BLaER1 treated with 17β-estradiol and CSF1 and Interleukin-3, amounts not matched to agents 10 nM and 100 nM (cell line): ENCODE measurements at regions not wholly inside any gene's neighbourhood (a gene's known extent, or its start where the extent isn't known, plus 50 kb on each side); places are given as distances from the start of the nearest gene placed in this dataset.

Experiments used
- H3K27ac ChIP-seq, 11 experiments: shearing (Covaris generic); formaldehyde crosslinking; 2 replicates each; pipeline ENCODE4 v1.8.1; 2022
- H3K27me3 ChIP-seq, 11 experiments: shearing (Covaris generic); formaldehyde crosslinking; 2 replicates each; pipeline ENCODE4 v1.8.1; 2022
- H3K36me3 ChIP-seq, 11 experiments: shearing (Covaris generic); formaldehyde crosslinking; 2 replicates each; pipeline ENCODE4 v1.8.1; 2022
- H3K4me1 ChIP-seq, 10 experiments: shearing (Covaris generic); formaldehyde crosslinking; 2 replicates each; pipeline ENCODE4 v1.8.1; 2022
- H3K4me2 ChIP-seq, 11 experiments: shearing (Covaris generic); formaldehyde crosslinking; 2 replicates each; pipeline ENCODE4 v1.8.1; 2022
- H3K4me3 ChIP-seq, 10 experiments: shearing (Covaris generic); formaldehyde crosslinking; 2 replicates each; pipeline ENCODE4 v1.8.1; 2022
- H3K9ac ChIP-seq, 11 experiments: shearing (Covaris generic); formaldehyde crosslinking; 2 replicates each; pipeline ENCODE4 v1.8.1; 2022
- H3K9me3 ChIP-seq, 11 experiments: shearing (Covaris generic); formaldehyde crosslinking; replicated peaks in 1 of 11; 2 replicates each; pipeline ENCODE4 v1.8.1; 2022
- H4K20me1 ChIP-seq, 11 experiments: shearing (Covaris generic); formaldehyde crosslinking; 2 replicates each; pipeline ENCODE4 v1.8.1; 2022
- Cebpa-rat ChIP-seq, 11 experiments: shearing (Covaris generic); IDR thresholded peaks; 2 replicates each; pipeline ENCODE4 v1.8.1; 2022

DNA sequence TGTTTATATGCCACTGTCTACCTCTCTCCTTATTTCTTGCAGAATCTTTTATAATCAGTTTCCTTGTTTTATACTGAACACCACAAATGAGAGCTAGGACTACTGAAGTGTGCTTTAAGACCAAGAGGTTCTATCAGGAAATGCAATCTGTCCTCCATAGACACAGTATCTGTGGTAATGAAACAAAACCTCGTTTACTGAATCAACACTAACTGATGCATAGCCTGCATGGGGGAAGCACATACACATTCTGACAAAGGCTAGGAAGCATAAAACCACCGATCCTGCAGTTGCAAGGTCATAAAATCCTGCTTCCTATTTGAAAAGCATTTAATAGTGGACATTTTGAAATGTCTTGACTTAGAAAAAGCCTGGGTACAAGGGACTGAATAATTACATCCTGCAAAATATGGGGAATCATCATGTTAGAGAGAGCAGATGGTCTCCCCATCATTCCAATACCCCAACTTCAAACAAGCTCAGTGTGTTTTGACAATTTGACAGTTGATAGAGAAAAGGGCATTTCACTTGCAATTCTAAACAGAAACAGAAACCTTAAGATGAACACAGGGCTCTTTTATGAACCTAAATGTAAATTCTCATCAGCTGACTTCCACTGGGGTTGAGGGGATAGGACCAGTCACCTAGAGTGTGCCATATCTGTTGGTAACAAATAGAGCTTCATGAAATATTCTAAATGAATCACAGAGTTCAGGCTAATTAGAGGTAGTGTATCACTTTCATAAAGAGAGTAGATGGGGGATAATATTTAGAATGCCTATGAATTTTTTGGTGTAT lies 1845.6 kb upstream of the PIK3C3 start:
- Histone ChIP-seq H3K9ac (no peak overlapping the region), H3K4me2 (no peak overlapping the region), H3K4me3 (no peak overlapping the region), H3K36me3 (no peaks in the 10 kb centered on the region), H3K4me1 (no peaks in the 10 kb centered on the region), H3K27me3 (no peaks in the 10 kb centered on the region), H3K9me3 (no peaks in the 10 kb centered on the region), H3K27ac (no peak overlapping the region), H4K20me1 (no peaks in the 10 kb centered on the region)
- TF ChIP-seq Cebpa-rat (IDR thresholded peaks at IDR 0.05), result no peak

DNA sequence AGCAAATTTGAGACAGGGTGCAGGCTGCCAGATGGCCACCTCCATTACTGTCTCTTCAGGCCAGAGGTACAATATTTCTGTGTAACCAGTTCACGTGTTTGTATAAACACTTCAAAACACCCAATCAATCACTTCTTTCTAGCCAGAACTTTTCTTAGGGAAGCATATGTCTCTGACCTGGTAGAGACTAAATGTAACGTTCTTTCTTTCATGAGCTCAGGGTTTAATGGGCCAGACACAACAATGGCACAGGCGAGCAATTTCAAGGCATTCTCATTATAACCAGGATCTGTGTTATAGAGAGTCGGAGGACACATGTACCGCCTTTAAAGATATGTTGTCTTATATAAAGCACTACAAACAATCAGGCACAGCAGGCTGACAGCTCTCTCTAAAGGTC lies 1846.4 kb upstream of the PIK3C3 start:
- Histone ChIP-seq H3K9ac (no peak overlapping the region), H3K27ac (no peak overlapping the region), H3K4me1 (no peaks in the 10 kb centered on the region), H3K4me3 (no peak overlapping the region), H3K27me3 (no peaks in the 10 kb centered on the region), H3K9me3 (no peaks in the 10 kb centered on the region), H4K20me1 (no peaks in the 10 kb centered on the region), H3K4me2 (no peak overlapping the region), H3K36me3 (no peaks in the 10 kb centered on the region)
- TF ChIP-seq Cebpa-rat (IDR thresholded peaks at IDR 0.05), result no peak

DNA sequence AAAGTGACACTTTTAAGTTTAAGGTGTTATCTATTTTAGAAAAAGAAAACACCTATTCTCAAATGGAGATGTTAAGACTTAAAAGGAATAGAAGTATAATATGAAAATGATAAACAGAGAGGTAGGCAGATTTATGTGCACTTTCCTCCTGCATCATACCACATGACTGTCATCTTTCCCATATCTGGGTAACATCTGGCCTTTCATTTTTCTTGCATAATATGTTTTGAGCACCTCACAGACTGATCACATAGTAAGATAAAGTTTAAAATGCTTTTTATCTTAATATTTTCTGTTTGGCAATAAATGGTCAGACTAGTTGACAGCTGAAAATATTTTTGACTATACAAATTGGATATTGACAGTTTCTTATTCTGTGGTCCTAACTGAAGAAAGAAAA lies 1852.1 kb upstream of the PIK3C3 start:
- Histone ChIP-seq H3K4me1 (no peaks in the 10 kb centered on the region), H3K4me2 (no peak overlapping the region), H4K20me1 (no peaks in the 10 kb centered on the region), H3K9me3 (no peaks in the 10 kb centered on the region), H3K9ac (no peak overlapping the region), H3K27me3 (no peaks in the 10 kb centered on the region), H3K27ac (no peak overlapping the region), H3K36me3 (no peaks in the 10 kb centered on the region), H3K4me3 (no peak overlapping the region)
- no peak for TF ChIP-seq Cebpa-rat (IDR thresholded peaks at IDR 0.05)

DNA sequence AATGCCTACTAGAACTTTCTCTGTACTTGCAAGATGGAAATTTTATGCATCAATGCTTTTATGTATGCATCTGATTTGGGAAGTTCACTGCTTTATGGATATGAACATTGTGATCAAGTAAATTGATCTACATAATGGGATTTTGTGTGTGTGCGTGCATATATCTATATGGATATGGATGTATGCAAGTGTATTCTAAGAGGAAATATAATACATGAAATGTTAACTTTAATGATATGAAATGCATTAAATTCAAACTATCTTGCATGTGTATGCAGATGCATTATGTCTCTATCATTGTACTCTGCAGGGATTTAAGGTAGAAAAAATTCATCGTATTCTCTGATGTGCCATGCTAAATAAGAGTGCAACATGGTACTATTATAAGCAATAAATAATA lies 1855.4 kb upstream of the PIK3C3 start:
- H3K4me3 ChIP-seq, result no peak overlapping the region
- H3K27me3 ChIP-seq, result no peaks in the 10 kb centered on the region
- no peak overlapping the region for H3K4me2 ChIP-seq
- H3K9me3 ChIP-seq, result no peaks in the 10 kb centered on the region
- TF ChIP-seq Cebpa-rat (IDR thresholded peaks at IDR 0.05), result no peak
- no peak overlapping the region for H3K27ac ChIP-seq
- H3K4me1 ChIP-seq, result no peaks in the 10 kb centered on the region
- no peaks in the 10 kb centered on the region for H3K36me3 ChIP-seq
- H3K9ac ChIP-seq, result no peak overlapping the region
- no peaks in the 10 kb centered on the region for H4K20me1 ChIP-seq

DNA sequence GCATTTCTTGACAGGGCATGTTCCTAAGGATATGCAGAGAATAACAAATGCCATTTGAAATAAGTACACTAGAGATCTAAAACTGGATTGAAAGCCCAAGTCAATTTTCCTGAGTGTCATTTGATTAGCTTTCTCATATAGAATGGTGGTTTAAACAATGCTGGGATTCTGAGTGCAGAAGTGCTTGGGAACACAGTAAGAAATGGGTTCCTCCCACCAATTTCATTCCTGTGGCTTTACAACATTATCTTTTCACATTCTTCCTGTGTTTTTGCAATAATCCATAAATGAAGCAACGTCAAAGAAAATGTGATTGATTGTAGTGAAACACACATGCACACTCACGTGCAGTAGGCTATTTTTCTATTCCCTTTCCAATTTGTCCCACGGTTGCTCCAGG lies 1858.4 kb upstream of the PIK3C3 start:
- no peaks in the 10 kb centered on the region for H3K36me3 ChIP-seq
- H4K20me1 ChIP-seq, result no peaks in the 10 kb centered on the region
- no peaks in the 10 kb centered on the region for H3K9me3 ChIP-seq
- no peak overlapping the region for H3K9ac ChIP-seq
- H3K27ac ChIP-seq, result no peak overlapping the region
- no peak for TF ChIP-seq Cebpa-rat (IDR thresholded peaks at IDR 0.05)
- H3K4me2 ChIP-seq, result no peak overlapping the region
- no peak overlapping the region for H3K4me3 ChIP-seq
- H3K4me1 ChIP-seq, result no peaks in the 10 kb centered on the region
- H3K27me3 ChIP-seq, result no peaks in the 10 kb centered on the region

DNA sequence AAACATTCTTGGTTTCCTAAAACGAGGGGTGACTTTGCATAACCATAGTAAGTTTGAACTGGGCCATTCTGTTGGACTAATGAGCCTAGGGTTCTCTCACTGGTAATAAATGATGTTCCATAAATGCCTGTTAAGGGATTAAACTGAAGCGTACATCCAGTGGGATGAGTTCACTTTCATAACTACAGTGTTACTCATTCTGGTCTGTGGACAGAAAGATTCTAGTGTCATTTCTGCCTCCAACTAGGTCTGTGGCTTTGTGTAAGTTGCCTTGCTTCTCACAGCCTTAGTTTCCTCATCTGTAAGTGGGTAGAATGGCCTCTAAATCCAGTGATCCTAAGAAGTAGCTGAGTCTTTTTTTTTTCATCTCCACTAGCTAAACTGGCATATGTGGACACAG lies 1860.6 kb upstream of the PIK3C3 start:
- no peak for TF ChIP-seq Cebpa-rat (IDR thresholded peaks at IDR 0.05)
- Histone ChIP-seq H3K27ac (no peak overlapping the region), H3K4me1 (no peaks in the 10 kb centered on the region), H3K27me3 (no peaks in the 10 kb centered on the region), H3K4me2 (no peak overlapping the region), H3K36me3 (no peaks in the 10 kb centered on the region), H3K4me3 (no peak overlapping the region), H4K20me1 (no peaks in the 10 kb centered on the region), H3K9me3 (no peaks in the 10 kb centered on the region), H3K9ac (no peak overlapping the region)

DNA sequence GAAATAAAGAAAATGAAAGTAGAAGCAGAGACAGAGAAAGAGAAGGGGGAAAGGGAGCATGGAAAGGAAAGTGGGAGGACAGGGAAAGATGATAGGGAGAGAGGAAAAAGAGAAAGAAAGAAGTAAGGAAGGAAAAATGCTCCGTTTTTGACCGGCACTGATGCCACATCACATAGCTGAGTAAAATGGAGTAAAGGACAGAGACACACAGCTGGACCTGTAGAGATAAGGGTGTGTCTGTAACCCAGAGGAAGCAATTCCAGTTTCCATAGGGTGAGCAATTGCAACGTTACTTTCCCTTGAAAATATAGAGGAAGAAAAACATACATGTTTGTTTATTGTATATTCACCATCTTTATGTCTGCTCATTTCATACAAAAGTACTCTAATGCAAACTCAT lies 1866.9 kb upstream of the PIK3C3 start:
- Histone ChIP-seq H3K27ac (no peak overlapping the region), H3K9ac (no peak overlapping the region), H3K27me3 (no peaks in the 10 kb centered on the region), H3K4me2 (no peak overlapping the region), H3K9me3 (no peaks in the 10 kb centered on the region), H4K20me1 (no peaks in the 10 kb centered on the region), H3K36me3 (no peaks in the 10 kb centered on the region), H3K4me3 (no peak overlapping the region), H3K4me1 (no peaks in the 10 kb centered on the region)
- TF ChIP-seq Cebpa-rat (IDR thresholded peaks at IDR 0.05), result no peak

DNA sequence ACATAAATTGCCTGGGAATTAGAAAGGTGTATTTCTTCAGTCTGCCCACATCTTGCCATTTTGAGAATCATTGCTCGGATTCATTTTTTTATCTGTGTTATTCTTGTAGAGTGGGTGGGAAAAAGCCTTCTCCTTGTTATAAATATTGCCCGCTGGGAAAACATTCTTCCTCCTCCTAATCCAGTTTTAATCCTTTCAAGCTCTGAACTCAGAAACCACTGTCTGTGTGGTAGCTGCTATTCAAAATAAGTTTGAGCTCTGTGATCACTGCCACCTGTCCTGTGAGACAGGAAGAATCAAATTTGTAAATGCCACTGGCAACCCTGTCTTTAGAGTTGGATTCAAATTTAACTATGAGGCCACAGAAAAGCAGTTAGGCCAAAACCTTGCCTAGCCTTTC lies 1875.2 kb upstream of the PIK3C3 start:
- Histone ChIP-seq H3K27ac (no peak overlapping the region), H3K27me3 (no peaks in the 10 kb centered on the region), H3K4me1 (no peaks in the 10 kb centered on the region), H3K9ac (no peak overlapping the region), H3K4me3 (no peak overlapping the region), H3K9me3 (no peaks in the 10 kb centered on the region), H3K36me3 (no peaks in the 10 kb centered on the region), H4K20me1 (no peaks in the 10 kb centered on the region), H3K4me2 (no peak overlapping the region)
- no peak for TF ChIP-seq Cebpa-rat (IDR thresholded peaks at IDR 0.05)

DNA sequence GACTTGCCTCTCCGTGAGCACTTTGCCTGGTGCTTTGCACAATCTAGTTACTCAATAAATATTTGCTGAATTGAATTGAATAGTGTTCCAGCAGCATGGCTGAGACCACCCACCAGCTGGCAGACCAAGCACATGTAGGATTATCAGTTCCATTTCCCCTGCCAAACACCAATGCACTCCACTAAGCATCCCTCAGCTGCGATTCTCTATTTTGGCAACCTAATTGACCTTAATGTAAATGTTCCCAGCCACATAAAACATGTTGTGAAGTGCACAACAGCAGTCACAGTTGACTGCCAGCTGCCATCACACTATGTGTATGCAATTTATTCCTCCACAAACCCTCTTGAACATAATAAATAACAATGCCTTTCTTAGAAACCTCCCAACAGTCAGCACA lies 1879.4 kb upstream of the PIK3C3 start:
- no peak for TF ChIP-seq Cebpa-rat (IDR thresholded peaks at IDR 0.05)
- Histone ChIP-seq H3K9me3 (peaks cover 0 to 8% (median 4%) of the 10 kb centered on the region in 11 experiments; a peak in 8 of 22 replicates), H3K27me3 (no peaks in the 10 kb centered on the region)

DNA sequence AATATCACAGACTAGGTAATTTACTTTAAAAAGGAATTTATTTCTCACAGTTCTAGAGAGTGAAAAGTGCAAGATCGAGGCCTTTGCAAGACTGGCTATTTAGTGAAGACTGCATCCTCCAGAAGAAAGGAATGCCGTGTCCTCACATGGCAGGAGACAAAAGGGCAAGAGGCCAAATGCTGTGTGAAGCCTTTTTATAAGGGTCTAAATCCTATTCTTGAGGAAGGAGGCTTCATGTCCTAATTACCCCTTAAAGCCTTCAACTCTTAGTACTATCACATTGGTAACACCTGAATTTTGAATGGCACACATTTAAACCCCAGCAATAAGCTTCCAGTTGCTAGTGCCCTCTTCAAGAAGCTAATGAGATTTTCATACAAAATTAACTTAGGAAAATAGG lies 1882.3 kb upstream of the PIK3C3 start:
- Histone ChIP-seq H4K20me1 (no peaks in the 10 kb centered on the region), H3K9me3 (peaks cover 0 to 16% (median 10%) of the 10 kb centered on the region in 11 experiments; a peak in 11 of 22 replicates), H3K4me3 (no peak overlapping the region), H3K4me2 (no peak overlapping the region), H3K27ac (no peak overlapping the region), H3K36me3 (no peaks in the 10 kb centered on the region), H3K9ac (no peak overlapping the region), H3K4me1 (no peaks in the 10 kb centered on the region), H3K27me3 (no peaks in the 10 kb centered on the region)
- no peak for TF ChIP-seq Cebpa-rat (IDR thresholded peaks at IDR 0.05)

More for the DNA sequence above, 1879.4 kb upstream of the PIK3C3 start:
- Histone ChIP-seq H3K4me3 (no peak overlapping the region), H3K36me3 (no peaks in the 10 kb centered on the region), H3K4me2 (no peak overlapping the region), H3K4me1 (no peaks in the 10 kb centered on the region), H3K27ac (no peak overlapping the region), H4K20me1 (no peaks in the 10 kb centered on the region), H3K9ac (no peak overlapping the region)
